Gastrocnemius medialis (tissue), 4 donors: ENCODE measurements at regions not wholly inside any gene's neighbourhood (a gene's known extent, or its start where the extent isn't known, plus 50 kb on each side); places are given as distances from the start of the nearest gene placed in this dataset.

Source experiments
- CTCF ChIP-seq, 5 experiments: fragments of 450-650 bp in 3 of 5; fragments of 200-600 bp in 2 of 5; sonication (generic) in 2 of 5; IDR thresholded peaks in 4 of 5; conservative IDR thresholded peaks in 1 of 5; 1 replicate in 4 of 5; 2 replicates in 1 of 5; pipeline ENCODE4 v1.5.1; 2016 to 2019; ENCODE audit warnings: antibody characterized with exemption in 5 of 5, mild to moderate bottlenecking in 3 of 5, moderate library complexity in 3 of 5
- POLR2A ChIP-seq, 2 donors: fragments of 450-650 bp; IDR thresholded peaks; one replicate each; pipeline ENCODE4 v1.6.1; 2017; ENCODE audit warnings: antibody characterized with exemption in 2 of 2, mild to moderate bottlenecking in 2 of 2, moderate library complexity in 2 of 2

- TF ChIP-seq CTCF (IDR thresholded peaks at IDR 0.05 in 4 of 5, conservative IDR thresholded peaks at IDR 0.05 in 1 of 5) (no peak), POLR2A (IDR thresholded peaks at IDR 0.05) (no peak)
Measured at GRCh38 chr13:104111031-104111430, 1044.8 kb upstream of the SLC10A2 start.
